HL-60 (cell line): ENCODE measurements at regions not wholly inside any gene's neighbourhood (a gene's known extent, or its start where the extent isn't known, plus 50 kb on each side); places are given as distances from the start of the nearest gene placed in this dataset.
A peak's percentile ranks its signal among the peaks of the same experiment; 100 is the strongest.

ENCODE experiments used
- DNase-seq, 2 experiments: peaks; one replicate each; pipeline ENCODE4 v3.0.0-alpha.2; 2010 to 2020; ENCODE audit warnings: low read depth in 1 of 2, low spot score in 1 of 2
- H3K27ac ChIP-seq: fragments of 250-450 bp; sonication (Bioruptor Pico); replicated peaks from 2 replicates; pipeline ENCODE4 v1.5.1; 2020; ENCODE audit warnings: mild to moderate bottlenecking, moderate library complexity
- H3K27me3 ChIP-seq: fragments of 250-450 bp; sonication (Bioruptor Pico); 2 replicates; pipeline ENCODE4 v1.5.1; 2021; ENCODE audit warnings: mild to moderate bottlenecking, moderate library complexity; ENCODE audit not compliant: insufficient read depth, poor library complexity, severe bottlenecking
- H3K4me3 ChIP-seq: replicated peaks from 2 replicates; pipeline ENCODE4 v1.5.1; 2011; ENCODE audit warnings: mild to moderate bottlenecking, control low read depth, low read length; ENCODE audit not compliant: insufficient read depth
- GABPA ChIP-seq: IDR thresholded peaks from 2 replicates; pipeline ENCODE4 v1.6.1; 2012; ENCODE audit warnings: low read depth
- POLR2AphosphoS5 ChIP-seq: IDR thresholded peaks from 2 replicates; pipeline ENCODE4 v1.6.1; 2012; ENCODE audit warnings: low read depth
- REST ChIP-seq: IDR thresholded peaks from 2 replicates; pipeline ENCODE4 v1.6.1; 2012; ENCODE audit warnings: low read depth; ENCODE audit not compliant: insufficient replicate concordance
- SPI1 ChIP-seq: IDR thresholded peaks from 2 replicates; pipeline ENCODE4 v1.6.1; 2012; ENCODE audit warnings: low read depth, mild to moderate bottlenecking, borderline replicate concordance
- TF ChIP-seq, protein P1 (sequence below): IDR thresholded peaks from one replicate; pipeline ENCODE4 v1.5.1; 2011; ENCODE audit warnings: low read length, control low read depth, inconsistent platforms; ENCODE audit not compliant: insufficient read depth

- no peak overlapping the region for H3K4me3 ChIP-seq
- TF ChIP-seq, protein P1, sequence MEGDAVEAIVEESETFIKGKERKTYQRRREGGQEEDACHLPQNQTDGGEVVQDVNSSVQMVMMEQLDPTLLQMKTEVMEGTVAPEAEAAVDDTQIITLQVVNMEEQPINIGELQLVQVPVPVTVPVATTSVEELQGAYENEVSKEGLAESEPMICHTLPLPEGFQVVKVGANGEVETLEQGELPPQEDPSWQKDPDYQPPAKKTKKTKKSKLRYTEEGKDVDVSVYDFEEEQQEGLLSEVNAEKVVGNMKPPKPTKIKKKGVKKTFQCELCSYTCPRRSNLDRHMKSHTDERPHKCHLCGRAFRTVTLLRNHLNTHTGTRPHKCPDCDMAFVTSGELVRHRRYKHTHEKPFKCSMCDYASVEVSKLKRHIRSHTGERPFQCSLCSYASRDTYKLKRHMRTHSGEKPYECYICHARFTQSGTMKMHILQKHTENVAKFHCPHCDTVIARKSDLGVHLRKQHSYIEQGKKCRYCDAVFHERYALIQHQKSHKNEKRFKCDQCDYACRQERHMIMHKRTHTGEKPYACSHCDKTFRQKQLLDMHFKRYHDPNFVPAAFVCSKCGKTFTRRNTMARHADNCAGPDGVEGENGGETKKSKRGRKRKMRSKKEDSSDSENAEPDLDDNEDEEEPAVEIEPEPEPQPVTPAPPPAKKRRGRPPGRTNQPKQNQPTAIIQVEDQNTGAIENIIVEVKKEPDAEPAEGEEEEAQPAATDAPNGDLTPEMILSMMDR, result no peak
- TF ChIP-seq SPI1 (no peak), GABPA (no peak), POLR2AphosphoS5 (no peak), REST (no peak)
- DNase-seq, result no peak
- H3K27ac ChIP-seq, result no peak overlapping the region
- H3K27me3 ChIP-seq, result no peaks in the 10 kb centered on the region
These were observed 97.9 kb upstream of the RESF1 start for GRCh38 chr12:31861360-31861759.

- TF ChIP-seq, protein P1, result no peak
- TF ChIP-seq POLR2AphosphoS5 (no peak), SPI1 (no peak), GABPA (no peak), REST (no peak)
- H3K27ac ChIP-seq, result 0 out of 2 replicates have a peak overlapping the region, but pooled peaks have one; percentile 4
- H3K27me3 ChIP-seq, result no peaks in the 10 kb centered on the region
- H3K4me3 ChIP-seq, result no peak overlapping the region
- no peak for DNase-seq
These were observed 98.8 kb upstream of the RESF1 start for GRCh38 chr12:31860401-31860800.

DNA sequence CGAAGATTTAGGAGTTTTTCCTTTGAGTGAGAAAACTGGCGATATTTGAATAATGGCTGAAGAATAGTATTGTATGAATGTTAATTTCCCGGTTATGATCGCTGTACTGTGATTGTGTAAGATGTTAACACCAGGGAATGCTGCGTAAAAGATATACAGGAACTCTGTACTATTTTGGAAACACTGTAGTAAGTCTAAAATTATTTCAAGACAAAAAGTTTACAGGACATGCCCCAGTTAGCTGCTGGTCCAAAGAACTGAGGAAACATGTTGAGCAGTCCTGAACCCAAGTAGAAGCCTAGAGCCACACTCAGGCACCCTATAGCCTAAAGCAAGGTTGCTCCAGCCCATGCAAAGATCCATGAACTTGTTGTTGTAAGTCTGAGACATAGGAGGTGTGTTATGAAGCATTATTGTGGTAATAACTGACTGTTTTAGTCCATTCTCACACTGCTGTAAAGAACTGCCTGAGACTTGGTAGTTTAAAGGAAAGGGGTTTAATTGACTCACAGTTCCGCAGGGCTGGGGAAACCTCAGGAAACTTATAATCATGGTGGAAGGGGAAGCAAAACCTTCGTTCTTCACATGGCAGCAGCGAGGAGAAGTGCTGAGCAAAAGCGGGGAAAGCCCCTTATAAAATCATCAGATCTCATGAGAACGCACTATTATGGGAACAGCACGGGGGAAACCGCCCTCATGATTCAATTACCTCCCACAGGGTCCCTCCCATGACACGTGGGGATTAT, 99.8 kb upstream of the RESF1 start:
- no peak for DNase-seq
- no peak overlapping the region for H3K27ac ChIP-seq
- no peak for TF ChIP-seq SPI1
- TF ChIP-seq GABPA, result no peak
- TF ChIP-seq, protein P1, result no peak
- TF ChIP-seq POLR2AphosphoS5, result no peak
- no peak for TF ChIP-seq REST

More for the DNA sequence above, 99.8 kb upstream of the RESF1 start:
- Histone ChIP-seq H3K27me3 (no peaks in the 10 kb centered on the region), H3K4me3 (no peak overlapping the region)
